Immature natural killer cell (primary cell): ENCODE measurements at regions not wholly inside any gene's neighbourhood (a gene's known extent, or its start where the extent isn't known, plus 50 kb on each side); places are given as distances from the start of the nearest gene placed in this dataset.
A peak's percentile ranks its signal among the peaks of the same experiment; 100 is the strongest.

Source experiments
- DNase-seq, 3 donors: peaks; one replicate each; pipeline ENCODE4 v3.0.0; 2022; ENCODE audit warnings: mixed read lengths in 1 of 3
- H3K27ac Mint-ChIP-seq, 6 donors: one replicate each; pipeline ENCODE4 v1.8.0; 2020; ENCODE audit warnings: mixed read lengths in 6 of 6, mild to moderate bottlenecking in 5 of 6, inconsistent platforms in 4 of 6, moderate library complexity in 3 of 6
- H3K27me3 Mint-ChIP-seq, 3 donors: one replicate each; pipeline ENCODE4 v1.8.0; 2020 to 2021; ENCODE audit warnings: low read depth in 3 of 3, mild to moderate bottlenecking in 3 of 3, mixed read lengths in 3 of 3, moderate library complexity in 3 of 3, inconsistent platforms in 1 of 3
- H3K36me3 Mint-ChIP-seq, 3 donors: one replicate each; pipeline ENCODE4 v1.8.0; 2020; ENCODE audit warnings: mixed read lengths in 3 of 3, inconsistent platforms in 2 of 3, mild to moderate bottlenecking in 2 of 3
- H3K4me1 Mint-ChIP-seq, 2 donors: one replicate each; pipeline ENCODE4 v1.8.0; 2020; ENCODE audit warnings: inconsistent platforms in 2 of 2, mild to moderate bottlenecking in 2 of 2, mixed read lengths in 2 of 2, moderate library complexity in 1 of 2
- H3K4me3 Mint-ChIP-seq, 5 donors: one replicate each; pipeline ENCODE4 v1.8.0; 2020; ENCODE audit warnings: mild to moderate bottlenecking in 5 of 5, mixed read lengths in 5 of 5, inconsistent platforms in 3 of 5, moderate library complexity in 3 of 5
- H3K9me3 Mint-ChIP-seq, 6 donors: one replicate each; pipeline ENCODE4 v1.8.0; 2020; ENCODE audit warnings: mild to moderate bottlenecking in 6 of 6, mixed read lengths in 6 of 6, inconsistent platforms in 4 of 6, moderate library complexity in 3 of 6

DNA sequence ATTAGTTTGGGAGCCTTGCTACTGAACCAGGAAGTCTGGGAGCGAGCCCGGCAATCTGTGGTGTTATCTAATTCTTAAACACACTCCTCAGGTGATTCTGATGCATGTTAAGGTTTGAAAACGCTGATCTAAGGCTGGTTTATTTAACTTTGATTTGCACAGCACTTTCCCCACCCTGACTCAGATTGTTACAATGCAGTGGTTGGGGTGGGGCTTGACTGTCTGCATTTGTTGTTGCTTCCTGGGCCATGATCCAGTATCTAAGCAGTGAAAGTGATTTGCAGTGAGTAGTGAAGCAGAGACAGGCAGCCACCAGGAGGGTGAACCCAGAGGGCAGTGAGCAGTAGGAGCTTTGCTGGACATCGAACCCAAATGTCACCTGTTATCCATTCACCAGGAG, 81.6 kb upstream of the ARGLU1 start:
- peaks cover 2 to 6% (median 3%) of the 10 kb centered on the region in 3 donors for H3K27me3 Mint-ChIP-seq
- no peak overlapping the region for H3K4me3 Mint-ChIP-seq
- peaks cover 0 to 6% (median 0%) of the 10 kb centered on the region in 6 donors for H3K9me3 Mint-ChIP-seq
- no peaks in the 10 kb centered on the region for H3K4me1 Mint-ChIP-seq
- no peak overlapping the region for H3K27ac Mint-ChIP-seq
- DNase-seq: no peak
- no peaks in the 10 kb centered on the region for H3K36me3 Mint-ChIP-seq

DNA sequence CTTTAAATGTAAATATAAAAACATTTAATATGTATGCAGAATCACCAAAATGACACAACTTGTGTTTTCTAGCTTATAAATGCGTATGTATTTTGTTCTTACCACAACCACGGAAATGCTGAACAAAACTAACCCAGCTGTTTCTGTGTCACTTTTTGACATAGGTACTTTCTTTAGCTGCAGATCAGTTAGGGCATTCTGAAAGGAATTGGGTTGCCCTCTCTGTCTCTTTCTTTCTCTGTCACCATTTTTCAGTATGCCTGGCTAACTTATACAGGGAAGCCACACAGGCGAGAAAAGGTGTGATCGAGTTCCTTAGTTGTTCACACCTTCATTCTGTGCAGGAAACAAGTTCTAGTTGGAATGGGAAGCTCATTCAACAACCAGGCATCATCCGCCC, 72.6 kb upstream of the ARGLU1 start:
- H3K9me3 Mint-ChIP-seq: peaks cover 0 to 2% (median 0%) of the 10 kb centered on the region in 6 donors
- no peak for DNase-seq
- no peak overlapping the region for H3K27ac Mint-ChIP-seq
- no peaks in the 10 kb centered on the region for H3K36me3 Mint-ChIP-seq
- no peaks in the 10 kb centered on the region for H3K4me1 Mint-ChIP-seq
- H3K4me3 Mint-ChIP-seq: no peak overlapping the region
- H3K27me3 Mint-ChIP-seq: peaks cover 0 to 4% (median 0%) of the 10 kb centered on the region in 3 donors

DNA sequence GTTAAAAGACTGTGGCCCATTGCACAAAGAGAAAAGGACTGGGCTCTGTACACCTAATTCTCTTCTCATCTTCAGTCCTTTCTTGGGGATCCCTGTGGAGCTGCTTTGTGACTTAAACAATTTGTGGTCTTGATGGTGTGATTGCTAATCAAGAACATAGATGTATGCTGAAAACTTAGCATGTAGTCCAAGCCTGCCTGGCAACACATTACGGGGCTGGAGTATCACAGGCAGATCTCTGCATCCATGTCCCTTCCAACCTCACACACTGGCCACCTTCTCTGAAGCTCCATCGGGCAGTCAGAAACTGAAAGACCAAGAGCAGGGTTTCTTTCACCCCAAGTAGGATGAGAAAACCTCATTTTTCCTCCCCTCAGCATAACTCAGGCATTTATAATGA, 69.6 kb upstream of the ARGLU1 start:
- H3K4me3 Mint-ChIP-seq: no peak overlapping the region
- H3K27ac Mint-ChIP-seq: no peak overlapping the region
- H3K27me3 Mint-ChIP-seq: peaks cover 0 to 4% (median 0%) of the 10 kb centered on the region in 3 donors
- no peaks in the 10 kb centered on the region for H3K4me1 Mint-ChIP-seq
- no peaks in the 10 kb centered on the region for H3K36me3 Mint-ChIP-seq
- no peaks in the 10 kb centered on the region for H3K9me3 Mint-ChIP-seq
- no peak for DNase-seq

DNA sequence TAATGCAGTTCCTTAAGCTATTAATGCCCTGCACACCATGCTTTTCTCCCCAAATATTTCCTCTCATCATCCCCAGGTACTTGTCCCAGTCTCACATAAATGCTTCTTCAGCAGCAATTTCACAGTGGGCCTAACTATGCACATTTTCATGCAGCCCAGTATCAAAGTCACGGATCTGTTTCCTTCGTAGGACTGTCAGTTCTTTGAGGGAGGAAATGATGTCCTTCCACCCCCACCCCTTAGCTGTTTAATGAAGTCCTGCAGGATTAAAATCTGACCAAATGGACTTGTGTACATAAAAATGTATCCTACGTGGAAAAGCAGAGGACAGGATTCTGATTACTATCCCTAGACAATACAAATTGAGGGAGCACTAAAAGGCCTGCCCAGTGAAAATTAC, 68.6 kb upstream of the ARGLU1 start:
- Mint-ChIP-seq H3K36me3 (no peaks in the 10 kb centered on the region), H3K4me3 (no peak overlapping the region), H3K27me3 (peaks cover 0 to 4% (median 3%) of the 10 kb centered on the region in 3 donors), H3K9me3 (no peaks in the 10 kb centered on the region), H3K27ac (no peak overlapping the region), H3K4me1 (no peaks in the 10 kb centered on the region)
- no peak for DNase-seq

DNA sequence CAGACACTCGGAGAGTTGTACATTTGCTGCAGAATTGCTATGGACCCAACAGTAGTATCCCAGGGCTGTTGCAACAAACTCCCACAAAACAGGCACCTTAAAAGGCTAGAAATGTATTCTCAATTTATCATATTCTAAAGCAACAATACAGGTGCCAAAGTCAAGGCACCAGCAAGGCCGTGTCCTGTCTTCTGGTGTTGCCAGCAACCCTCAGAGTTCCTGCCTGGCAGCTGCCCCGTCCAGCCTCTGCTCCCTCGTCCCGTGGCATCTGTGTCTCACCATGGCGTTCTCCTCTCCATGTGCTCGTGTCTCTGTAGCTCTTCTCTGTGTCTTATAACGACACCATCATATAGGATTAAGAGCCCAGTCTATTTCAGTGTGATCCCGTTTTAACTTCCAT, 67.7 kb upstream of the ARGLU1 start:
- peaks cover 0 to 3% of the 10 kb centered on the region in 2 donors for H3K4me1 Mint-ChIP-seq
- no peak overlapping the region for H3K27ac Mint-ChIP-seq
- peaks cover 0 to 3% (median under 1%) of the 10 kb centered on the region in 3 donors for H3K27me3 Mint-ChIP-seq
- H3K9me3 Mint-ChIP-seq: no peaks in the 10 kb centered on the region
- DNase-seq: no peak
- no peak overlapping the region for H3K4me3 Mint-ChIP-seq
- no peaks in the 10 kb centered on the region for H3K36me3 Mint-ChIP-seq

DNA sequence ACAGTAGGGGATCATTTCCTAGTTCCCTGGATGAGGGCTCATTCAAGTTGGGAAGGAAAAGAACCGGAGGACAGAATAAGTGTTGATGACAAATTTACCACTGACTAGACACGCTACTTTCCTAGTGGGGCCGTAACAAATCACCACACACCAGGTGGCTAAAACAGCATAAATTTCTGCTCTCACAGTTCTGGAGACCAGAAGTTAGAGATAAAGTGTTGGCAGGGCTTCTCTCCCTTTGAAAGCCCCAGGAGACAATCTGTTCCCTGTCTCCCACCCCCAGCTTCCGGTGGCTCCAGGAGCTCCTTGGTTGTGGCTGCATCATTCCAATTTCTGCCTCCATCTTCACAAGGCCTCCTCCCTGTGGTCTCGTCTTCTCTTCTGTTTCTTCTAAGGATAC, 65.4 kb upstream of the ARGLU1 start:
- H3K4me1 Mint-ChIP-seq: peaks cover 5 to 14% of the 10 kb centered on the region in 2 donors
- peaks cover 0 to 7% (median 0%) of the 10 kb centered on the region in 3 donors for H3K27me3 Mint-ChIP-seq
- no peaks in the 10 kb centered on the region for H3K36me3 Mint-ChIP-seq
- DNase-seq: no peak
- no peak overlapping the region for H3K27ac Mint-ChIP-seq
- H3K9me3 Mint-ChIP-seq: no peaks in the 10 kb centered on the region
- no peak overlapping the region for H3K4me3 Mint-ChIP-seq

DNA sequence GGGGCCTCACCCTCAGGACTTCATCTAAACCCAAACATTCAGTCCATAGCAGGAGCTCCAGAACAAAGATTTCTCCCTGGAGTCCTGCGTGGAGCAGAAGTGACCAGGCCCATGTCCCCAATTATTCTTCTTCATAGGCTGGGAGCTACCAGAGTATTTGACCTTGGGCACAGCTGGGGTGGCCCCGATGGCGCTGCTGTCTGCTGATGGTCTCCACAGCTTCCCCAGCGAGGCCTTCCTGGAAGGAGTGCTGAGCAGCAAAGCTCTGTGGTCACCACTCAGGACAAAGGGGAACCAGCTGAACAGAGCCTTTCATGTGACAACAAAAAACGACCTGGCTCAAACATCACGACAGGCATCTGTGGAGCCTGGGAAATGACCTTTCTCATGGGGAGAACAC, 62.7 kb upstream of the ARGLU1 start:
- Mint-ChIP-seq H3K36me3 (no peaks in the 10 kb centered on the region), H3K4me3 (no peak overlapping the region)

DNA sequence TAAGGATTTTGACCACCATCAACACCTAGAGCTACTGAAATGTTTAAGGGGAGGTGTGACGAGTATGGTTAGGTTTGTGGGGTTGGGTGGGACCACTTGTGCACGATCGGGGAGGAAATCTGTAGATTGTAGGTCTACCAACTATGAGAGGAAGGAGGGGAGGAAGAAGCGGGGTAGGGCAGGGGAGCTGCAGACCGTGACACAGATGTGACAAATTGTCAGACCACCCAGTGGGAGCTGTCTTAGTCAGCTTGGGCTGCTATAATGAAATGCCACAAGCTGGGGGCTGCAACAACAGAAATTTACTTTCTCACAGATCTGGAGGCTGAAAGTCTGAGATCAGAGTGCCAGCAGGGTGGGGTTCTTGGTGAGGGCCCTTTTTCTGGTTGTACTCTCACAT, 62.2 kb upstream of the ARGLU1 start:
- peaks cover 0 to 7% (median 2%) of the 10 kb centered on the region in 3 donors for H3K27me3 Mint-ChIP-seq
- H3K27ac Mint-ChIP-seq: peak overlapping the region in 1 of 6 donors; percentile 4
- no peaks in the 10 kb centered on the region for H3K9me3 Mint-ChIP-seq
- H3K4me1 Mint-ChIP-seq: peaks cover 5 to 14% of the 10 kb centered on the region in 2 donors
- no peak for DNase-seq
- H3K4me3 Mint-ChIP-seq: no peak overlapping the region
- H3K36me3 Mint-ChIP-seq: no peaks in the 10 kb centered on the region

More for the DNA sequence above, 62.7 kb upstream of the ARGLU1 start:
- no peak overlapping the region for H3K27ac Mint-ChIP-seq
- peaks cover 0 to 7% (median 2%) of the 10 kb centered on the region in 3 donors for H3K27me3 Mint-ChIP-seq
- no peak for DNase-seq
- peaks cover 5 to 14% of the 10 kb centered on the region in 2 donors for H3K4me1 Mint-ChIP-seq
- H3K9me3 Mint-ChIP-seq: no peaks in the 10 kb centered on the region

DNA sequence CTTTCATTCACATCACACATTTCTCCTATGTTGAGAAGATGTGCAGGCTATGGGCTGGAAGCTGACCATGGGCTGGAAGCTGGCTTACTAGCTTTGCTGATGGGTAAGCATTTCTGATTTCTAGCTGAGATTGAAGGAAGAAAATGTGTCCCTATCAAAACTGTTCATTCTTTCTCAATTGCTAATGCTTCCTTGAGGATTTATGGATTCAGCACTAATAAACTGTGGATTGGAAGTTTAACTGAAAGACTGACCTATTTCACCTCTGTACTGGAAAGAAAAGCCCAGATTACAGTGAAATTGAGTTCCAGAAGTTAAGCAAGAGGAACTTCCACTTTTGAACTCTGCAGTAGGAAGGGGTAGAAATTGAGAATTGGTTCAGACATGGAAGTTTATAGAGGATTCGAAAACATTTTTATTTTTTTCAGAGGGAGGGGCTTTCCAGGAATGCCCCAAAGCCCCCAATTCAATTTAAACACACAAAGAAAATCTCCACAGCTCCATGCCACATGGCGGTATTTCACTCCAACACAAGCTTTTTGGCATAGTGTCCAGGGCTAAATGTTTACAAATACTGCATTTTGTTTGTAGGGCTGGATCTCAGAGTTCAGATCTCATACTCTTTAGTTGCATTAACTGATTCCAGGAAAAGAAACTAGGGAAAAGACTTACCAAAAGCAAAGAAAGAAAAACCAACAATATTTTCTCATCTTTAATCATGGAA, 61.2 kb upstream of the ARGLU1 start:
- no peak overlapping the region for H3K4me3 Mint-ChIP-seq
- DNase-seq: no peak
- H3K4me1 Mint-ChIP-seq: peaks cover 5 to 14% of the 10 kb centered on the region in 2 donors
- no peaks in the 10 kb centered on the region for H3K9me3 Mint-ChIP-seq
- H3K27ac Mint-ChIP-seq: no peak overlapping the region
- peaks cover 0 to 7% (median 2%) of the 10 kb centered on the region in 3 donors for H3K27me3 Mint-ChIP-seq
- no peaks in the 10 kb centered on the region for H3K36me3 Mint-ChIP-seq

DNA sequence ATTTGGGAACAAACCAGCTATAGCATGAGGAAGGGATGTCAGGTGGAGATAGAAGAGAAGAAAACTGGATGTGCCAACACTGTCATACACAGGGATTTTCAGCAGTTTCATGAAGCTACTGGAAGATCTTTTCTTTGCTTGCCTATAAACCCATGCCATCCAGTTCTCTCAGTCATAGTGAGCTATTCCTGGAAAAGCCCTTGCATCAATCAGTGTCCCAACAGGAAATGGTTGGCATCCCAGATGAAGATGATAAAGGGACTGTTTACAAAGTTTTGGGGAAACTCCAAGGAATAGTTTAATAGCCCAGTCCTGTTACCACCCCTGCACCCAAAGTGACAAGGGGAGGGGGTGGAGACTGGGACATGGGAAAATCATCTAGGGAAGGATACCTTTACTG, 58.5 kb upstream of the ARGLU1 start:
- no peak overlapping the region for H3K4me3 Mint-ChIP-seq
- no peak for DNase-seq
- no peaks in the 10 kb centered on the region for H3K9me3 Mint-ChIP-seq
- peaks cover 0 to 4% (median 2%) of the 10 kb centered on the region in 3 donors for H3K27me3 Mint-ChIP-seq
- H3K36me3 Mint-ChIP-seq: no peaks in the 10 kb centered on the region
- peaks cover 5 to 14% of the 10 kb centered on the region in 2 donors for H3K4me1 Mint-ChIP-seq
- H3K27ac Mint-ChIP-seq: no peak overlapping the region

DNA sequence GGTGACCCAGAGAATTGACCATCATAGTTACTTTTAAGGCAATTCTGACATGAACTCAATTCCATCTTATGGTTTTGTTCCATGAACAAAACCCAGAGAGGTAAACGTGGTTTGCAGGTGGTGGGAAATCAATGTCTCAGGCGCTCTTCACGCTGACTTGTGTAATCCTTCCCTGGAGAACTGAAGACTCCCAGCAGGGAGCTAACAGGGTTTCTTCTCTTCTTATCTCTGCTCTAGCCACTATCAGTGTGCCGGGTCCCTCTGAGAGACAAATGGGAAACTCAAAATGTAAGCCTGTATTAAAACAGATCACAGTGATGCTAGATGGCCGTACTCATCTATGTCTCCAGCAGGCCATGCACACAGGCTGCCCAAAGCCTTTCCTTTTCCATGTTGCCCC, 57.6 kb upstream of the ARGLU1 start:
- H3K36me3 Mint-ChIP-seq: no peaks in the 10 kb centered on the region
- peaks cover 5 to 10% of the 10 kb centered on the region in 2 donors for H3K4me1 Mint-ChIP-seq
- H3K27ac Mint-ChIP-seq: no peak overlapping the region
- H3K4me3 Mint-ChIP-seq: no peak overlapping the region
- H3K27me3 Mint-ChIP-seq: peaks cover 0 to 4% (median 2%) of the 10 kb centered on the region in 3 donors
- H3K9me3 Mint-ChIP-seq: no peaks in the 10 kb centered on the region
- no peak for DNase-seq

DNA sequence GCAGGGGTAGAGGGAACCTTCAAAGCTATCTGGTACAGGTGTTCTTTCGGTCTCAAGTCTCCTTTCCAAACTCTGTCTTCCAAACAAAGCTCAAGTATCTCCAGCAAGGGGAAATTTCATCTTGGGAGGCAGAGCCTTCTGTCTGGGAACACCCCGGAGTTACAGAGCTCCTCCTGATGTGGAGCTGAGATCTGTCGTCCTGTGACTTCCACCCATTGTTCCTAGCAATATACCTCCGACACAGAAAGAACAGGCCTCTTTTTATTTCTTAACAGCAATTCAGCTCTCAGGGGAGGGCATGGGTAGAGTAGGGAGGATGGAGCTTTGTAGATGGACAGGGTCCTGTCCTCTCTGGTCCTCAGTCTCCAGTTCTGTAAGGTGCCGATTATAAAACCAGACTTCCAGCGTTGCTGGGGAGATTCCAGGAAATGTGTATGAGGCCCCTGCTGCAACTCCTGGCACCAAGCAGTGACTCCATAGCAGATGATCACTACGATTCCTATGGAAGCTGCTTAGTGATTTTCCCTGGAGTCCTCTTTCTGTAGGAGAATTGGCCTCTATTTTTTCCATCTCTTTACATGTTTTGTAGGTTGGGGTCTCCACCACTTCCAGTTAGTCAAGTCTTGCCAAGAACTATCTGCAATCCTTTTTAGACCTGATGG, 56.0 kb upstream of the ARGLU1 start:
- H3K27me3 Mint-ChIP-seq: peaks cover 0 to 7% (median 2%) of the 10 kb centered on the region in 3 donors
- DNase-seq: no peak
- H3K27ac Mint-ChIP-seq: no peak overlapping the region
- H3K36me3 Mint-ChIP-seq: no peaks in the 10 kb centered on the region
- no peak overlapping the region for H3K4me3 Mint-ChIP-seq
- H3K9me3 Mint-ChIP-seq: no peaks in the 10 kb centered on the region
- peaks cover 0 to 2% of the 10 kb centered on the region in 2 donors for H3K4me1 Mint-ChIP-seq

DNA sequence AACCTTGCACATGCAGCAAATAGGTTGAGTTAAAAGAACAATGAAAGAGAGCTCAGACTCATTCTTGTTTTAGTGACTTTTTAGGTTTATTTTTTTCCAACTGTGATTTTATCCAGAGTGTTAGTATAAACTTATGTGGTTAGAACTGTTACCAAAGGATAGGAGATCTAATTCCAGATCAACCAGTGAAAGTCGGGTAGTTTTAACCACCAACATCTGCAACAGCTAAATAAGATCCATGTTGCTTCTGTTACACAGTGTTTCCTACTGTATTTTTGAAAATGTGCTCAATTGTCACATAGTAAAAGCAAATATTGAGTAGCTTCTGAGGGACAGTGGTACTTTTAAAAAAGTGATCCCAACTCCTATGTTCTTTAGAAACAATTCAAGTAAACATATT, 53.9 kb upstream of the ARGLU1 start:
- DNase-seq: no peak
- Mint-ChIP-seq H3K27ac (no peak overlapping the region), H3K9me3 (no peaks in the 10 kb centered on the region), H3K4me3 (no peak overlapping the region), H3K4me1 (peaks cover 0 to 2% of the 10 kb centered on the region in 2 donors), H3K36me3 (no peaks in the 10 kb centered on the region), H3K27me3 (peaks cover 0 to 5% (median 1%) of the 10 kb centered on the region in 3 donors)

DNA sequence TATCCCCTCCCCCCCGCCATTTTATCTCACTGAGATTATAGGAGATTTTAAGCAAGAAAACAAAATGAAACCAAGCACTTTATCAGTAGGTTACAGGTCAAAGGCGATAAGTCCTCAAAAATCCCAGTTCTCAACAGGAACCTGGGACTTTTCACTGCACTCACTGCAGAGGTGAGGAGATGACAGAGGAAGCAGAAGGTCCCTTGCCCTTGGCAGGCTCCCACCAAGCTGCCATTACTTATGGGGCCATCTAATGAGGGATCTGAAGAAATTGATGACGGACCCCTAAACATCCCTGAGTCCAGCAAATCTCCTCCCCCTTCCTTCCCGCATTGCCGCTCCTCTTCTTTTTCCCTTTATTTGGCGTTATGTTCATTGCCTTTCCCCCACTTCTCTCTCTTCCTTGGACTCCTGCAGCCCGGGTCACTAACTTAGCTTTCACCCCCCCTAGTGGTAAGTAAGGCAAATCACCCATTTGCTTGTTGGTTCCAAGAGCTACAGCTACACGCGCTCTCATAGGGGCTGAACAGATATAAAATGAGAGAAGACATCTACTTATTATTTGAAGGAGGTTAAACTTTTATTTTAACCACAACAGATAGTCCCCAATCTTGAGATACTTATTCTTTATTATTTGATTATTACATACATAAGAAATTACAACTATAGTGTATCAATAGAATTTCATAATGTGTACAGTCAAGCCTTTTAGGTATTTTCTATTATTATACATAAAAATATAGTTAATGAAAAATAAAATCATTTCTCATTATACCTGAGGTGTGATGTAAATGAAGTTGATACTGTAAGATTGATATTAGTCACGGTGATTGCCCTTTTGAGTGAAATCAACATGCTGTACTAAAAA, 52.0 kb upstream of the ARGLU1 start:
- peak; percentile 22 to 48 (median 36) for DNase-seq
- H3K36me3 Mint-ChIP-seq: no peaks in the 10 kb centered on the region
- H3K4me1 Mint-ChIP-seq: peaks cover 0 to 2% of the 10 kb centered on the region in 2 donors
- no peaks in the 10 kb centered on the region for H3K9me3 Mint-ChIP-seq
- peaks cover 0 to 12% (median 1%) of the 10 kb centered on the region in 3 donors for H3K27me3 Mint-ChIP-seq
- H3K27ac Mint-ChIP-seq: no peak overlapping the region
- no peak overlapping the region for H3K4me3 Mint-ChIP-seq
